WTC11 (cell line): ENCODE measurements at regions not wholly inside any gene's neighbourhood (a gene's known extent, or its start where the extent isn't known, plus 50 kb on each side); places are given as distances from the start of the nearest gene placed in this dataset.

ENCODE experiments used
- ATAC-seq: fragments of 200-7000 bp; cut with Tn5 transposase; 2 replicates; pipeline ENCODE4 v1.10.0; 2021; ENCODE audit warnings: mild to moderate bottlenecking, moderate library complexity
- CTCF ChIA-PET: fragments of 300-600 bp; sonication (Branson Sonifier 250); formaldehyde crosslinking; loops from one replicate; lab custom pipeline; 2021; ENCODE audit warnings: antibody characterized with exemption; lab: Charles Lee
- POLR2A ChIA-PET: fragments of 350-600 bp; sonication (Branson Sonifier 250); formaldehyde crosslinking; loops from one replicate; lab custom pipeline; 2021; ENCODE audit warnings: antibody characterized with exemption; lab: Charles Lee
- DNase-seq: peaks from one replicate; pipeline ENCODE4 v3.0.0; 2021; ENCODE audit warnings: low spot score
- H3K27ac Mint-ChIP-seq: 2 replicates; pipeline ENCODE4 v1.8.0; 2021; ENCODE audit warnings: mixed read lengths
- H3K27me3 Mint-ChIP-seq: 2 replicates; pipeline ENCODE4 v1.8.0; 2021; ENCODE audit warnings: low read depth, mild to moderate bottlenecking, moderate library complexity, mixed read lengths
- H3K36me3 Mint-ChIP-seq: 2 replicates; pipeline ENCODE4 v1.8.0; 2021; ENCODE audit warnings: mixed read lengths
- H3K4me1 Mint-ChIP-seq: 2 replicates; pipeline ENCODE4 v1.8.0; 2022; ENCODE audit warnings: mixed read lengths
- H3K4me3 Mint-ChIP-seq: 2 replicates; pipeline ENCODE4 v1.8.0; 2021; ENCODE audit warnings: mild to moderate bottlenecking, moderate library complexity, mixed read lengths
- H3K9me3 Mint-ChIP-seq: 2 replicates; pipeline ENCODE4 v1.8.0; 2021; ENCODE audit warnings: mixed read lengths
- ARID4B ChIP-seq: sonication (generic); formaldehyde crosslinking; IDR thresholded peaks from 2 replicates; pipeline ENCODE4 v1.8.0; 2023; ENCODE audit warnings: missing genetic modification reagents, mild to moderate bottlenecking, borderline replicate concordance
- CREB1 ChIP-seq: sonication (generic); formaldehyde crosslinking; IDR thresholded peaks from 2 replicates; pipeline ENCODE4 v1.8.0; 2023; ENCODE audit warnings: mild to moderate bottlenecking, missing genetic modification reagents
- E2F4 ChIP-seq: sonication (generic); formaldehyde crosslinking; IDR thresholded peaks from 2 replicates; pipeline ENCODE4 v1.8.1; 2022; ENCODE audit warnings: low read depth, mild to moderate bottlenecking, moderate library complexity, missing genetic modification reagents, borderline replicate concordance
- HMGA2 ChIP-seq: fragments of 250-450 bp; sonication (Bioruptor Pico); IDR thresholded peaks from 2 replicates; pipeline ENCODE4 v1.4.0; 2021; ENCODE audit warnings: mild to moderate bottlenecking, moderate library complexity
- NFE2L1 ChIP-seq: sonication (generic); formaldehyde crosslinking; IDR thresholded peaks from 2 replicates; pipeline ENCODE4 v1.8.1; 2023; ENCODE audit warnings: missing genetic modification reagents
- NR1H2 ChIP-seq: sonication (generic); formaldehyde crosslinking; IDR thresholded peaks from 2 replicates; pipeline ENCODE4 v1.9.0; 2021; ENCODE audit warnings: mild to moderate bottlenecking, moderate library complexity, missing genetic modification reagents
- NR2C2 ChIP-seq: sonication (generic); formaldehyde crosslinking; IDR thresholded peaks from 2 replicates; pipeline ENCODE4 v1.8.0; 2022; ENCODE audit warnings: mild to moderate bottlenecking, missing genetic modification reagents
- RORB ChIP-seq: fragments of 250-450 bp; sonication (Bioruptor Pico); IDR thresholded peaks from 2 replicates; pipeline ENCODE4 v1.9.0; 2021; ENCODE audit warnings: mild to moderate bottlenecking
- SMAD3 ChIP-seq: sonication (generic); formaldehyde crosslinking; IDR thresholded peaks from 2 replicates; pipeline ENCODE4 v1.8.0; 2022; ENCODE audit warnings: missing genetic modification reagents, mild to moderate bottlenecking, borderline replicate concordance
- ZMAT4 ChIP-seq: fragments of 250-450 bp; sonication (Bioruptor Pico); IDR thresholded peaks from 2 replicates; pipeline ENCODE4 v1.9.0; 2021; ENCODE audit warnings: mild to moderate bottlenecking
- ZNF121 ChIP-seq: sonication (generic); formaldehyde crosslinking; IDR thresholded peaks from 2 replicates; pipeline ENCODE4 v1.8.0; 2023; ENCODE audit warnings: missing genetic modification reagents
- ZNF263 ChIP-seq: sonication (generic); formaldehyde crosslinking; IDR thresholded peaks from 2 replicates; pipeline ENCODE4 v1.8.1; 2022; ENCODE audit warnings: low read depth, mild to moderate bottlenecking, moderate library complexity, missing genetic modification reagents
- ZNF317 ChIP-seq: sonication (generic); formaldehyde crosslinking; IDR thresholded peaks from 2 replicates; pipeline ENCODE4 v1.8.1; 2023; ENCODE audit warnings: low read depth, mild to moderate bottlenecking, moderate library complexity, missing genetic modification reagents, borderline replicate concordance
- ZNF416 ChIP-seq: fragments of 250-450 bp; sonication (Bioruptor Pico); IDR thresholded peaks from 2 replicates; pipeline ENCODE4 v1.9.0; 2021; ENCODE audit warnings: mild to moderate bottlenecking, inconsistent platforms
- ZNF423 ChIP-seq: fragments of 250-450 bp; sonication (Bioruptor Pico); IDR thresholded peaks from 2 replicates; pipeline ENCODE4 v2.1.2; 2022; ENCODE audit warnings: mild to moderate bottlenecking, moderate library complexity
- ZNF425 ChIP-seq: fragments of 250-450 bp; sonication (Bioruptor Pico); conservative IDR thresholded peaks from 2 replicates; pipeline ENCODE4 v1.9.0; 2021; ENCODE audit warnings: mild to moderate bottlenecking
- TF ChIP-seq, protein P1 (sequence below): sonication (generic); formaldehyde crosslinking; IDR thresholded peaks from 2 replicates; pipeline ENCODE4 v1.8.0; 2023; ENCODE audit warnings: missing genetic modification reagents
- TF ChIP-seq, protein P2 (sequence below): sonication (generic); formaldehyde crosslinking; IDR thresholded peaks from 2 replicates; pipeline ENCODE4 v1.8.1; 2023; ENCODE audit warnings: mild to moderate bottlenecking, moderate library complexity, missing genetic modification reagents

DNA sequence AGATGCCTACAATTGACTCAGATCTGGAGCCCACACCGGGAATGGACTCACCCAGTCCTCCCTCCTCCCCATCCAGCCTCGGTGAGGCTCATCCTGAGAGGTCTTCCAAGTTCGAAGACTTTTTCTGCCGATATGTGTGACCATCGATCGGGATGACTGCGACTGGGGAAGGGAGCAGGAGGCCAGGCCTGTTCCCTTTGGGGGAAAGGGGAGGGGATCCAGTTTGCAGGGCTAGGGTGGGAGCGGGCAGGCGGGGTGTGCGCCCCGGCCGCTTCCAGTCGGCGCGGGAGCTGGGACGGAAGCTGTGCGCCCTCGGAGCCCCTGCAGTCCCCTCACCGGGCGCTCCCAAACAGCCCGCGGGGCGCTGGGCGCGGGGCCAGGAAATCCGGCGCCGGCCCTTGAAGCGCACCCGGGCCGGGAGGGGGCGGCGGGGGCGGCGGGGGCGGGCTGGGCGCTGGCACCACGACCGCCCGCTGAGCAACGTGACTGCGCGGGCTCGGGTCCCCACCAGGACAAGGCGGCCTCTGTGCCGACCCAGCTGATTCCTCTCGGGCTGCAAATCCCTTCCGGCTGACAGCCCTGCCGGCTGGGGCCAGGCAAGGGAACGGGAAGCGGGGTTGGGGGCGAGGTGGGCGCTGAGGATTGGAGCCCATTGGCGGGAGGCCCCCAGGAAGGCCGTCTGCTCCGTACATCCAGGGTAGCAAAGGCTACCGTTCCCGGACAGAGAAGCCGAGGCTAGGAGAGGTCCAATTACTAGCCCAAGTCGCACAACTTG is 103.9 kb downstream of the EBNA1BP2 start:
- Mint-ChIP-seq H3K4me3 (no peak overlapping the region), H3K9me3 (no peaks in the 10 kb centered on the region), H3K27ac (peak overlapping the region; percentile 31; the same call in 1 of the 2 replicates), H3K4me1 (peaks cover 44% of the 10 kb centered on the region), H3K27me3 (peaks cover 10% of the 10 kb centered on the region), H3K36me3 (no peaks in the 10 kb centered on the region)
- POLR2A ChIA-PET = interaction anchor here (0.6 to 1.0 kb wide), 2 partner anchors 60 to 155 kb away, joined by 3 to 5 read pairs; no protein-coding TSS in a partner anchor
- 0 out of 2 replicates have a peak, but pooled peaks have one; percentile 60 for TF ChIP-seq ZNF263 (CRISPR knock-in tag)
- TF ChIP-seq ARID4B (CRISPR knock-in tag) = no peak
- TF ChIP-seq, protein P1, sequence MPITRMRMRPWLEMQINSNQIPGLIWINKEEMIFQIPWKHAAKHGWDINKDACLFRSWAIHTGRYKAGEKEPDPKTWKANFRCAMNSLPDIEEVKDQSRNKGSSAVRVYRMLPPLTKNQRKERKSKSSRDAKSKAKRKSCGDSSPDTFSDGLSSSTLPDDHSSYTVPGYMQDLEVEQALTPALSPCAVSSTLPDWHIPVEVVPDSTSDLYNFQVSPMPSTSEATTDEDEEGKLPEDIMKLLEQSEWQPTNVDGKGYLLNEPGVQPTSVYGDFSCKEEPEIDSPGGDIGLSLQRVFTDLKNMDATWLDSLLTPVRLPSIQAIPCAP (CRISPR knock-in tag) = no peak
- no peak for TF ChIP-seq E2F4
- ATAC-seq = peak; percentile 46
- peak; percentile 54 for DNase-seq
- CTCF ChIA-PET = interaction anchor here (0.8 to 1.1 kb wide), 2 partner anchors 145 to 155 kb away, joined by 3 to 5 read pairs; no protein-coding TSS in a partner anchor

- H3K9me3 Mint-ChIP-seq = no peaks in the 10 kb centered on the region
- ATAC-seq (no peak), DNase-seq (no peak)
- H3K36me3 Mint-ChIP-seq = no peaks in the 10 kb centered on the region
- ChIA-PET CTCF (interaction anchor here (1.0 kb wide), 1 partner anchor 154 kb away, joined by 4 read pairs; no protein-coding TSS in a partner anchor), POLR2A (no interaction called here)
- peaks cover 10% of the 10 kb centered on the region for H3K27me3 Mint-ChIP-seq
- peaks cover 46% of the 10 kb centered on the region for H3K4me1 Mint-ChIP-seq
- H3K4me3 Mint-ChIP-seq = no peak overlapping the region
- peak overlapping the region; percentile 31; the same call in 1 of the 2 replicates for H3K27ac Mint-ChIP-seq
- TF ChIP-seq ARID4B (CRISPR knock-in tag) (no peak), NR2C2 (CRISPR knock-in tag) (no peak), SMAD3 (CRISPR knock-in tag) (no peak), CREB1 (CRISPR knock-in tag) (no peak), NR1H2 (CRISPR knock-in tag) (no peak), ZNF121 (CRISPR knock-in tag) (no peak), ZNF317 (CRISPR knock-in tag) (no peak), ZNF423 (CRISPR knock-in tag) (no peak), ZMAT4 (no peak), HMGA2 (CRISPR knock-in tag) (no peak), ZNF425 (no peak), ZNF416 (no peak), RORB (CRISPR knock-in tag) (no peak), NFE2L1 (CRISPR knock-in tag) (no peak)
- TF ChIP-seq, protein P2, sequence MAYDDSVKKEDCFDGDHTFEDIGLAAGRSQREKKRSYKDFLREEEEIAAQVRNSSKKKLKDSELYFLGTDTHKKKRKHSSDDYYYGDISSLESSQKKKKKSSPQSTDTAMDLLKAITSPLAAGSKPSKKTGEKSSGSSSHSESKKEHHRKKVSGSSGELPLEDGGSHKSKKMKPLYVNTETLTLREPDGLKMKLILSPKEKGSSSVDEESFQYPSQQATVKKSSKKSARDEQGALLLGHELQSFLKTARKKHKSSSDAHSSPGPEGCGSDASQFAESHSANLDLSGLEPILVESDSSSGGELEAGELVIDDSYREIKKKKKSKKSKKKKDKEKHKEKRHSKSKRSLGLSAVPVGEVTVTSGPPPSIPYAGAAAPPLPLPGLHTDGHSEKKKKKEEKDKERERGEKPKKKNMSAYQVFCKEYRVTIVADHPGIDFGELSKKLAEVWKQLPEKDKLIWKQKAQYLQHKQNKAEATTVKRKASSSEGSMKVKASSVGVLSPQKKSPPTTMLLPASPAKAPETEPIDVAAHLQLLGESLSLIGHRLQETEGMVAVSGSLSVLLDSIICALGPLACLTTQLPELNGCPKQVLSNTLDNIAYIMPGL (CRISPR knock-in tag) = no peak
These were observed 104.8 kb downstream of the EBNA1BP2 start for GRCh38 chr1:43067233-43067745.
